ENCODE measurements at regions not wholly inside any gene's neighbourhood (a gene's known extent, or its start where the extent isn't known, plus 50 kb on each side); places are given as distances from the start of the nearest gene placed in this dataset.

DNA sequence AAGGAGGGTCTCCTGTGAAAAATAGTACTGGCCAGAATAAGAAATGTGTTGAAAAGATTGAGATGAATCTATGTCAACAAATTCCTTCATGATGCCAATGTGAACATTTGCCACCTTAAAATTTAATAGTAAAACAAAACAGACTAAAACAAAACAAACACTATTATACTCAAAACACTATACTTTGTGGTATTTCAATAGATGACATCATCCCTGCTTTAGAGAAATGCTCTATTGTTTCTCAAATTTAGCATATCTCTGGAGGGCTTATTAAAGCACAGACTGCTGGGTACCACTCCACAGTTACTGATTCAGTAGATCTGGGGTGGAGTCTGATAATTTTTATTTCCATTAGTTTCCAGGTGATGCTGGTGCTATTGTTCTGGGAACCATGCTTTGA, 579.4 kb upstream of the FAM98A start:
- Histone ChIP-seq H3K27me3 (ENCODE audit: insufficient read depth, low read length) (no peaks in the 10 kb centered on the region), H3K27ac (ENCODE audit: low read depth, low read length) (no peak overlapping the region), H3K36me3 (ENCODE audit: insufficient read depth, low read length) (no peaks in the 10 kb centered on the region), H4K20me1 (ENCODE audit: insufficient read depth, low read length) (no peaks in the 10 kb centered on the region), H3K9me3 (ENCODE audit: insufficient read depth, low read depth, low read length) (no peaks in the 10 kb centered on the region), H2AFZ (ENCODE audit: low read depth, low read length) (no peak overlapping the region), H3K4me2 (ENCODE audit: low read length) (no peak overlapping the region), H3K4me3 (ENCODE audit: insufficient read depth, low read depth, low read length) (no peak overlapping the region), H3K4me1 (ENCODE audit: insufficient read depth, low read length) (no peaks in the 10 kb centered on the region), H3K79me2 (ENCODE audit: insufficient read depth, low read length) (no peaks in the 10 kb centered on the region), H3K9ac (ENCODE audit: low read length) (no peak overlapping the region)
- no peak overlapping the region for H3K4me3 Mint-ChIP-seq (ENCODE audit: unreplicated experiment)
- H3K36me3 Mint-ChIP-seq (ENCODE audit: low read depth, unreplicated experiment) = no peaks in the 10 kb centered on the region
- peaks cover 3% of the 10 kb centered on the region for H3K9me3 Mint-ChIP-seq (ENCODE audit: unreplicated experiment)
- H3K27me3 Mint-ChIP-seq (ENCODE audit: low read depth, unreplicated experiment) = no peaks in the 10 kb centered on the region
- FAIRE-seq = no peak
- no peak for DNase-seq (ENCODE audit: low read depth)
- TF ChIP-seq EZH2 (IDR thresholded peaks at IDR 0.05; ENCODE audit: insufficient read depth, low read length) = no peak
- TF ChIP-seq, protein P1, sequence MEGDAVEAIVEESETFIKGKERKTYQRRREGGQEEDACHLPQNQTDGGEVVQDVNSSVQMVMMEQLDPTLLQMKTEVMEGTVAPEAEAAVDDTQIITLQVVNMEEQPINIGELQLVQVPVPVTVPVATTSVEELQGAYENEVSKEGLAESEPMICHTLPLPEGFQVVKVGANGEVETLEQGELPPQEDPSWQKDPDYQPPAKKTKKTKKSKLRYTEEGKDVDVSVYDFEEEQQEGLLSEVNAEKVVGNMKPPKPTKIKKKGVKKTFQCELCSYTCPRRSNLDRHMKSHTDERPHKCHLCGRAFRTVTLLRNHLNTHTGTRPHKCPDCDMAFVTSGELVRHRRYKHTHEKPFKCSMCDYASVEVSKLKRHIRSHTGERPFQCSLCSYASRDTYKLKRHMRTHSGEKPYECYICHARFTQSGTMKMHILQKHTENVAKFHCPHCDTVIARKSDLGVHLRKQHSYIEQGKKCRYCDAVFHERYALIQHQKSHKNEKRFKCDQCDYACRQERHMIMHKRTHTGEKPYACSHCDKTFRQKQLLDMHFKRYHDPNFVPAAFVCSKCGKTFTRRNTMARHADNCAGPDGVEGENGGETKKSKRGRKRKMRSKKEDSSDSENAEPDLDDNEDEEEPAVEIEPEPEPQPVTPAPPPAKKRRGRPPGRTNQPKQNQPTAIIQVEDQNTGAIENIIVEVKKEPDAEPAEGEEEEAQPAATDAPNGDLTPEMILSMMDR (IDR thresholded peaks at IDR 0.05; ENCODE audit: insufficient read depth, low read depth, low read length) = no peak
- no peak overlapping the region for H3K27ac Mint-ChIP-seq (ENCODE audit: unreplicated experiment)
- H3K4me1 Mint-ChIP-seq (ENCODE audit: low read depth, unreplicated experiment) = no peaks in the 10 kb centered on the region

DNA sequence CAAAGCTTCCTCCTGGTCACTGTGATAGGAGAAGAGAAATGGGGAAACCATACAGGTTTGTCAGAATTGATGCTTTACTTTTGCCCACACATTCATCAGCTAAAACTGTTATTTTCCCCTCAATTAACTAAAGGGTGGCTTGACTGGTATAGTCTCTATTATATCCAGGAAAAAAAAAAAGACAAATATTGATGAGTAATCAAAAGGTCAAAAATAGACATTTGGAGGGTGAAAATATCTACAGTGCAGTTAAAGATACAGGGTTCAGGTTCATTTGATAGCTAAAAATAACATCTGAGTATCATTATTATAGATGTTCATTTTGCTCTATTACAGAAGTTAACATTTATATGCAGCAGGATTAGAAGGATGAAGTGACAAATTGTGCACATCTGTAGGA, 577.6 kb upstream of the FAM98A start:
- no peaks in the 10 kb centered on the region for H3K9me3 ChIP-seq (ENCODE audit: insufficient read depth, low read depth, low read length)
- no peak for DNase-seq (ENCODE audit: low read depth)
- Mint-ChIP-seq H3K27me3 (ENCODE audit: low read depth, unreplicated experiment) (no peaks in the 10 kb centered on the region), H3K9me3 (ENCODE audit: unreplicated experiment) (peaks cover 3% of the 10 kb centered on the region), H3K4me1 (ENCODE audit: low read depth, unreplicated experiment) (no peaks in the 10 kb centered on the region), H3K27ac (ENCODE audit: unreplicated experiment) (no peak overlapping the region), H3K36me3 (ENCODE audit: low read depth, unreplicated experiment) (no peaks in the 10 kb centered on the region), H3K4me3 (ENCODE audit: unreplicated experiment) (no peak overlapping the region)
- no peak overlapping the region for H3K27ac ChIP-seq (ENCODE audit: low read depth, low read length)
- H3K36me3 ChIP-seq (ENCODE audit: insufficient read depth, low read length) = no peaks in the 10 kb centered on the region
- H3K79me2 ChIP-seq (ENCODE audit: insufficient read depth, low read length) = no peaks in the 10 kb centered on the region
- H2AFZ ChIP-seq (ENCODE audit: low read depth, low read length) = no peak overlapping the region
- no peak overlapping the region for H3K9ac ChIP-seq (ENCODE audit: low read length)
- H3K4me1 ChIP-seq (ENCODE audit: insufficient read depth, low read length) = no peaks in the 10 kb centered on the region
- H3K4me2 ChIP-seq (ENCODE audit: low read length) = no peak overlapping the region
- H3K27me3 ChIP-seq (ENCODE audit: insufficient read depth, low read length) = no peaks in the 10 kb centered on the region
- H4K20me1 ChIP-seq (ENCODE audit: insufficient read depth, low read length) = no peaks in the 10 kb centered on the region
- FAIRE-seq = no peak
- no peak overlapping the region for H3K4me3 ChIP-seq (ENCODE audit: insufficient read depth, low read depth, low read length)
- TF ChIP-seq EZH2 (IDR thresholded peaks at IDR 0.05; ENCODE audit: insufficient read depth, low read length) = no peak
- TF ChIP-seq, protein P1 (IDR thresholded peaks at IDR 0.05; ENCODE audit: insufficient read depth, low read depth, low read length) = no peak

DNA sequence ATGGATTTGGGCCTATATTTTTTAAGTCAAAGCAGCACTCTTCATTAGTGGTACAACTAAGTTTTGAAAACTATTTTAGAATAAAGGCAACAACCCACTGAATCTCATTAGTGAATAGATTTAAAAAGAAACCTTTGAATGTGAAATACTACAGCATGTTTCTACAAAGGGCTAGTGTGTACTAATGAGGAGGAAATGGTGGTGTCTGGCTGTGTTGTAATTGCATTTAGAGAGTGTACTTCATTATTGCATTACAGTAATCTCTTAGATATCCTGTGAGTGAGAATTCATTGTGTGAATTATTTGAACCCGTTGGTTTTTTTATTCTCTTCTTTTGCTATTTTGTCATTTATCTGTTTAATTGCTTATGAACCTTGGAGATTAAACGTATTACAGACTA, 575.4 kb upstream of the FAM98A start:
- H3K36me3 ChIP-seq (ENCODE audit: insufficient read depth, low read length) = no peaks in the 10 kb centered on the region
- H3K9ac ChIP-seq (ENCODE audit: low read length) = no peak overlapping the region
- H3K4me1 ChIP-seq (ENCODE audit: insufficient read depth, low read length) = no peaks in the 10 kb centered on the region
- no peak overlapping the region for H3K4me3 ChIP-seq (ENCODE audit: insufficient read depth, low read depth, low read length)
- FAIRE-seq (no peak), DNase-seq (ENCODE audit: low read depth) (no peak)
- Mint-ChIP-seq H3K27me3 (ENCODE audit: low read depth, unreplicated experiment) (no peaks in the 10 kb centered on the region), H3K4me1 (ENCODE audit: low read depth, unreplicated experiment) (no peaks in the 10 kb centered on the region), H3K36me3 (ENCODE audit: low read depth, unreplicated experiment) (no peaks in the 10 kb centered on the region), H3K27ac (ENCODE audit: unreplicated experiment) (no peak overlapping the region), H3K4me3 (ENCODE audit: unreplicated experiment) (no peak overlapping the region), H3K9me3 (ENCODE audit: unreplicated experiment) (no peaks in the 10 kb centered on the region)
- H3K79me2 ChIP-seq (ENCODE audit: insufficient read depth, low read length) = no peaks in the 10 kb centered on the region
- H2AFZ ChIP-seq (ENCODE audit: low read depth, low read length) = no peak overlapping the region
- H3K27me3 ChIP-seq (ENCODE audit: insufficient read depth, low read length) = no peaks in the 10 kb centered on the region
- H3K4me2 ChIP-seq (ENCODE audit: low read length) = no peak overlapping the region
- no peaks in the 10 kb centered on the region for H4K20me1 ChIP-seq (ENCODE audit: insufficient read depth, low read length)
- no peaks in the 10 kb centered on the region for H3K9me3 ChIP-seq (ENCODE audit: insufficient read depth, low read depth, low read length)
- H3K27ac ChIP-seq (ENCODE audit: low read depth, low read length) = no peak overlapping the region
- TF ChIP-seq, protein P1 (IDR thresholded peaks at IDR 0.05; ENCODE audit: insufficient read depth, low read depth, low read length) = no peak
- TF ChIP-seq EZH2 (IDR thresholded peaks at IDR 0.05; ENCODE audit: insufficient read depth, low read length) = no peak
